ENCODE measurements at regions not wholly inside any gene's neighbourhood (a gene's known extent, or its start where the extent isn't known, plus 50 kb on each side); places are given as distances from the start of the nearest gene placed in this dataset.

GRCh38 chr3:193844472-193844871 lies 251.5 kb downstream of the OPA1 start:
- H3K36me3 ChIP-seq (ENCODE audit: insufficient read depth): no peaks in the 10 kb centered on the region
- H3K27ac ChIP-seq (ENCODE audit: low read depth): peak overlapping the region; percentile 52
- 82% methylated on average over 3 of the region's 3 CpGs for WGBS
- DNase-seq (ENCODE audit: extremely low spot score): no peak
- H3K4me1 ChIP-seq (ENCODE audit: insufficient read depth): peaks cover 2% of the 10 kb centered on the region
- no peak overlapping the region for H3K4me3 ChIP-seq (ENCODE audit: low read depth, low read length)

- Histone ChIP-seq H3K4me1 (ENCODE audit: insufficient read depth) (peaks cover 2% of the 10 kb centered on the region), H3K36me3 (ENCODE audit: insufficient read depth) (no peaks in the 10 kb centered on the region), H3K27ac (ENCODE audit: low read depth) (no peak overlapping the region), H3K4me3 (ENCODE audit: low read depth, low read length) (no peak overlapping the region)
- no peak for DNase-seq (ENCODE audit: extremely low spot score)
- 88% methylated on average over 4 of the region's 4 CpGs for WGBS
These were observed 252.1 kb downstream of the OPA1 start for GRCh38 chr3:193845144-193845543.

GRCh38 chr3:193846569-193846968 lies 253.6 kb downstream of the OPA1 start:
- H3K4me3 ChIP-seq (ENCODE audit: low read depth, low read length): no peak overlapping the region
- H3K27ac ChIP-seq (ENCODE audit: low read depth): no peak overlapping the region
- no peak for DNase-seq (ENCODE audit: extremely low spot score)
- 93% methylated on average over 2 of the region's 2 CpGs for WGBS
- no peaks in the 10 kb centered on the region for H3K36me3 ChIP-seq (ENCODE audit: insufficient read depth)
- H3K4me1 ChIP-seq (ENCODE audit: insufficient read depth): peaks cover 4% of the 10 kb centered on the region

GRCh38 chr3:193847402-193847801 lies 254.4 kb downstream of the OPA1 start:
- 91% methylated on average over 6 of the region's 6 CpGs for WGBS
- Histone ChIP-seq H3K4me1 (ENCODE audit: insufficient read depth) (peaks cover 4% of the 10 kb centered on the region), H3K36me3 (ENCODE audit: insufficient read depth) (no peaks in the 10 kb centered on the region), H3K4me3 (ENCODE audit: low read depth, low read length) (no peak overlapping the region), H3K27ac (ENCODE audit: low read depth) (no peak overlapping the region)
- DNase-seq (ENCODE audit: extremely low spot score): no peak

- WGBS: 93% methylated on average over 2 of the region's 2 CpGs
- Histone ChIP-seq H3K4me3 (ENCODE audit: low read depth, low read length) (no peak overlapping the region), H3K27ac (ENCODE audit: low read depth) (no peak overlapping the region), H3K4me1 (ENCODE audit: insufficient read depth) (peaks cover 4% of the 10 kb centered on the region), H3K36me3 (ENCODE audit: insufficient read depth) (no peaks in the 10 kb centered on the region)
- no peak for DNase-seq (ENCODE audit: extremely low spot score)
These were observed 255.5 kb downstream of the OPA1 start for GRCh38 chr3:193848547-193848946.

GRCh38 chr3:193850084-193850619 lies 257.1 kb downstream of the OPA1 start:
- no peak for DNase-seq (ENCODE audit: extremely low spot score)
- 95% methylated on average over 5 of the region's 5 CpGs for WGBS
- Histone ChIP-seq H3K4me3 (ENCODE audit: low read depth, low read length) (no peak overlapping the region), H3K36me3 (ENCODE audit: insufficient read depth) (no peaks in the 10 kb centered on the region), H3K4me1 (ENCODE audit: insufficient read depth) (peaks cover 4% of the 10 kb centered on the region), H3K27ac (ENCODE audit: low read depth) (no peak overlapping the region)

- no peak for DNase-seq (ENCODE audit: extremely low spot score)
- H3K4me1 ChIP-seq (ENCODE audit: insufficient read depth): peaks cover 2% of the 10 kb centered on the region
- 59% methylated on average over 3 of the region's 3 CpGs for WGBS
- no peak overlapping the region for H3K4me3 ChIP-seq (ENCODE audit: low read depth, low read length)
- H3K36me3 ChIP-seq (ENCODE audit: insufficient read depth): no peaks in the 10 kb centered on the region
- no peak overlapping the region for H3K27ac ChIP-seq (ENCODE audit: low read depth)
These were observed 258.4 kb downstream of the OPA1 start for GRCh38 chr3:193851428-193851847.

GRCh38 chr3:193851941-193852674 lies 259.1 kb downstream of the OPA1 start:
- no peak for DNase-seq (ENCODE audit: extremely low spot score)
- Histone ChIP-seq H3K27ac (ENCODE audit: low read depth) (peak overlapping the region; percentile 64), H3K4me3 (ENCODE audit: low read depth, low read length) (no peak overlapping the region), H3K4me1 (ENCODE audit: insufficient read depth) (peaks cover 2% of the 10 kb centered on the region), H3K36me3 (ENCODE audit: insufficient read depth) (no peaks in the 10 kb centered on the region)
- WGBS: 56% methylated on average over 13 of the region's 13 CpGs

GRCh38 chr3:193852901-193853300 lies 259.9 kb downstream of the OPA1 start:
- Histone ChIP-seq H3K36me3 (ENCODE audit: insufficient read depth) (no peaks in the 10 kb centered on the region), H3K4me3 (ENCODE audit: low read depth, low read length) (no peak overlapping the region), H3K27ac (ENCODE audit: low read depth) (peak overlapping the region; percentile 51), H3K4me1 (ENCODE audit: insufficient read depth) (peaks cover 2% of the 10 kb centered on the region)
- WGBS: 71% methylated on average over 1 of the region's 1 CpG
- DNase-seq (ENCODE audit: extremely low spot score): no peak

- no peak for DNase-seq (ENCODE audit: extremely low spot score)
- Histone ChIP-seq H3K36me3 (ENCODE audit: insufficient read depth) (no peaks in the 10 kb centered on the region), H3K4me1 (ENCODE audit: insufficient read depth) (peaks cover 2% of the 10 kb centered on the region), H3K4me3 (ENCODE audit: low read depth, low read length) (no peak overlapping the region), H3K27ac (ENCODE audit: low read depth) (no peak overlapping the region)
- 67% methylated on average over 3 of the region's 3 CpGs for WGBS
These were observed 260.7 kb downstream of the OPA1 start for GRCh38 chr3:193853511-193854219.

- 77% methylated on average over 3 of the region's 3 CpGs for WGBS
- Histone ChIP-seq H3K36me3 (ENCODE audit: insufficient read depth) (no peaks in the 10 kb centered on the region), H3K4me1 (ENCODE audit: insufficient read depth) (no peaks in the 10 kb centered on the region), H3K27ac (ENCODE audit: low read depth) (no peak overlapping the region), H3K4me3 (ENCODE audit: low read depth, low read length) (no peak overlapping the region)
- no peak for DNase-seq (ENCODE audit: extremely low spot score)
These were observed 265.0 kb downstream of the OPA1 start for GRCh38 chr3:193857996-193858395.

GRCh38 chr3:193859195-193859594 lies 266.2 kb downstream of the OPA1 start:
- no peaks in the 10 kb centered on the region for H3K36me3 ChIP-seq (ENCODE audit: insufficient read depth)
- WGBS: 88% methylated on average over 3 of the region's 3 CpGs
- no peaks in the 10 kb centered on the region for H3K4me1 ChIP-seq (ENCODE audit: insufficient read depth)
- H3K4me3 ChIP-seq (ENCODE audit: low read depth, low read length): no peak overlapping the region
- no peak overlapping the region for H3K27ac ChIP-seq (ENCODE audit: low read depth)
- DNase-seq (ENCODE audit: extremely low spot score): no peak

- H3K36me3 ChIP-seq (ENCODE audit: insufficient read depth): no peaks in the 10 kb centered on the region
- WGBS: 89% methylated on average over 2 of the region's 2 CpGs
These were observed 268.0 kb downstream of the OPA1 start for GRCh38 chr3:193861012-193861411.

GRCh38 chr3:193862843-193863242 lies 269.8 kb downstream of the OPA1 start:
- H3K4me3 ChIP-seq (ENCODE audit: low read depth, low read length): no peak overlapping the region
- WGBS: 91% methylated on average over 4 of the region's 4 CpGs
- DNase-seq (ENCODE audit: extremely low spot score): no peak
- H3K36me3 ChIP-seq (ENCODE audit: insufficient read depth): no peaks in the 10 kb centered on the region
- H3K27ac ChIP-seq (ENCODE audit: low read depth): no peak overlapping the region
- H3K4me1 ChIP-seq (ENCODE audit: insufficient read depth): no peaks in the 10 kb centered on the region

More at GRCh38 chr3:193861012-193861411, 268.0 kb downstream of the OPA1 start:
- H3K4me1 ChIP-seq (ENCODE audit: insufficient read depth): no peaks in the 10 kb centered on the region
- no peak overlapping the region for H3K4me3 ChIP-seq (ENCODE audit: low read depth, low read length)
- no peak overlapping the region for H3K27ac ChIP-seq (ENCODE audit: low read depth)
- DNase-seq (ENCODE audit: extremely low spot score): no peak
